Left lung (tissue), 4 donors: ENCODE measurements at regions not wholly inside any gene's neighbourhood (a gene's known extent, or its start where the extent isn't known, plus 50 kb on each side); places are given as distances from the start of the nearest gene placed in this dataset.
"Not testable (repeated sequence)": the region's sequence is repeated elsewhere in the genome, so short reads cannot be mapped to it uniquely, and the experiment has no call there.

Experiments used
- ATAC-seq: fragments of 200-7000 bp; cut with Tn5 transposase; one replicate; pipeline ENCODE4 v1.9.1; 2020; ENCODE audit warnings: moderate library complexity
- DNase-seq, 4 donors: peaks; one replicate each; pipeline ENCODE4 v3.0.0-alpha.2; 2013 to 2020
- H3K27ac ChIP-seq, 2 donors: fragments of 200-600 bp; sonication (generic) in 1 of 2; one replicate each; pipeline versions ENCODE4 v1.5.0 to v1.8.0; 2020 to 2021
- H3K27me3 ChIP-seq, 2 donors: fragments of 200-600 bp; sonication (generic) in 1 of 2; one replicate each; pipeline versions ENCODE4 v1.5.0 to v1.8.0; 2020 to 2021
- H3K36me3 ChIP-seq, 2 donors: fragments of 200-600 bp; sonication (generic) in 1 of 2; one replicate each; pipeline versions ENCODE4 v1.5.0 to v1.8.0; 2020 to 2021
- H3K4me1 ChIP-seq, 2 donors: fragments of 200-600 bp; one replicate each; pipeline ENCODE4 v1.8.0; 2021
- H3K4me3 ChIP-seq, 2 donors: fragments of 200-600 bp; sonication (generic) in 1 of 2; one replicate each; pipeline versions ENCODE4 v1.5.0 to v1.8.0; 2020 to 2021; ENCODE audit warnings: mild to moderate bottlenecking in 1 of 2
- H3K9me3 ChIP-seq, 2 donors: fragments of 200-600 bp; sonication (generic) in 1 of 2; one replicate each; pipeline versions ENCODE4 v1.5.0 to v1.8.0; 2020 to 2021
- intact Hi-C, 2 donors: fragments of 100-400 bp; cut with DNase I; formaldehyde crosslinking; loops; one replicate each; pipeline versions ENCODE4 v1.11.2 to v1.14.2; 2022
- TF ChIP-seq, protein P1 (sequence below), 2 donors: fragments of 200-600 bp; sonication (generic) in 1 of 2; IDR thresholded peaks; one replicate each; pipeline versions ENCODE4 v1.5.0 to v1.8.0; 2021; ENCODE audit warnings: antibody characterized with exemption in 2 of 2
- donor health status: DM: no; HTN: yes; CAD: no.
- donor health status: DM: no; HTN: no; CAD: no.

GRCh38 chr10:109237682-109238081, 685.6 kb downstream of the XPNPEP1 start:
- Histone ChIP-seq H3K4me1 (no peaks in the 10 kb centered on the region), H3K9me3 (peaks cover 0 to 3% of the 10 kb centered on the region in 2 donors)
- no peak for ATAC-seq

DNA sequence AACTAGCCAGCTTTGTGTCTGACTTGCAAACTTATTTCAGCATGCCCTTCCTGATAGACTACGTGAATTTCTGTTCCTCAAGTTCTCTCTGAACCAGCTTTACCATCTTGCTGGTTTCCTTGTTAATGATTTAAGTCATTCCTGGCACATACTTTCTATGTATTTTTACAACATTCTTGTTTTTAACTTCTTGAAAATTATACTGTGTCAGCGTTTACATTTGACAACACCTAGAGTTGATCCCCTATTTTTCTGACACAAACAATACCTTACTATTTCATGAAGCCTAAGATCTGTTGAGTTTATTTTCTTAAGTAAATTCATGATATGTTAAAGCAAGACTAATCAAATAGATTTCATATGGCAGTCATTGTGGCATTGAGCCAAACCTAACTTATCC, 686.3 kb downstream of the XPNPEP1 start:
- ATAC-seq (no peak), DNase-seq (no peak)
- TF ChIP-seq, protein P1, sequence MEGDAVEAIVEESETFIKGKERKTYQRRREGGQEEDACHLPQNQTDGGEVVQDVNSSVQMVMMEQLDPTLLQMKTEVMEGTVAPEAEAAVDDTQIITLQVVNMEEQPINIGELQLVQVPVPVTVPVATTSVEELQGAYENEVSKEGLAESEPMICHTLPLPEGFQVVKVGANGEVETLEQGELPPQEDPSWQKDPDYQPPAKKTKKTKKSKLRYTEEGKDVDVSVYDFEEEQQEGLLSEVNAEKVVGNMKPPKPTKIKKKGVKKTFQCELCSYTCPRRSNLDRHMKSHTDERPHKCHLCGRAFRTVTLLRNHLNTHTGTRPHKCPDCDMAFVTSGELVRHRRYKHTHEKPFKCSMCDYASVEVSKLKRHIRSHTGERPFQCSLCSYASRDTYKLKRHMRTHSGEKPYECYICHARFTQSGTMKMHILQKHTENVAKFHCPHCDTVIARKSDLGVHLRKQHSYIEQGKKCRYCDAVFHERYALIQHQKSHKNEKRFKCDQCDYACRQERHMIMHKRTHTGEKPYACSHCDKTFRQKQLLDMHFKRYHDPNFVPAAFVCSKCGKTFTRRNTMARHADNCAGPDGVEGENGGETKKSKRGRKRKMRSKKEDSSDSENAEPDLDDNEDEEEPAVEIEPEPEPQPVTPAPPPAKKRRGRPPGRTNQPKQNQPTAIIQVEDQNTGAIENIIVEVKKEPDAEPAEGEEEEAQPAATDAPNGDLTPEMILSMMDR (IDR thresholded peaks at IDR 0.05), result no peak
- H3K4me1 ChIP-seq, result no peaks in the 10 kb centered on the region
- H3K4me3 ChIP-seq, result no peak overlapping the region
- intact Hi-C loops, result no loop called here
- H3K27ac ChIP-seq, result no peak overlapping the region
- no peaks in the 10 kb centered on the region for H3K36me3 ChIP-seq
- peaks cover 0 to 3% of the 10 kb centered on the region in 2 donors for H3K9me3 ChIP-seq
- H3K27me3 ChIP-seq, result no peaks in the 10 kb centered on the region

More at GRCh38 chr10:109237682-109238081, 685.6 kb downstream of the XPNPEP1 start:
- Histone ChIP-seq H3K27ac (no peak overlapping the region), H3K27me3 (no peaks in the 10 kb centered on the region), H3K36me3 (no peaks in the 10 kb centered on the region), H3K4me3 (no peak overlapping the region)
- TF ChIP-seq, protein P1 (IDR thresholded peaks at IDR 0.05), result no peak
- intact Hi-C loops, result no loop called here
- no peak for DNase-seq

GRCh38 chr10:109223533-109223932, 699.8 kb downstream of the XPNPEP1 start:
- H3K9me3 ChIP-seq, H3K4me3 ChIP-seq, ATAC-seq, H3K27me3 ChIP-seq, H3K36me3 ChIP-seq, H3K27ac ChIP-seq, DNase-seq, H3K4me1 ChIP-seq, intact Hi-C loops: not testable (repeated sequence)

DNA sequence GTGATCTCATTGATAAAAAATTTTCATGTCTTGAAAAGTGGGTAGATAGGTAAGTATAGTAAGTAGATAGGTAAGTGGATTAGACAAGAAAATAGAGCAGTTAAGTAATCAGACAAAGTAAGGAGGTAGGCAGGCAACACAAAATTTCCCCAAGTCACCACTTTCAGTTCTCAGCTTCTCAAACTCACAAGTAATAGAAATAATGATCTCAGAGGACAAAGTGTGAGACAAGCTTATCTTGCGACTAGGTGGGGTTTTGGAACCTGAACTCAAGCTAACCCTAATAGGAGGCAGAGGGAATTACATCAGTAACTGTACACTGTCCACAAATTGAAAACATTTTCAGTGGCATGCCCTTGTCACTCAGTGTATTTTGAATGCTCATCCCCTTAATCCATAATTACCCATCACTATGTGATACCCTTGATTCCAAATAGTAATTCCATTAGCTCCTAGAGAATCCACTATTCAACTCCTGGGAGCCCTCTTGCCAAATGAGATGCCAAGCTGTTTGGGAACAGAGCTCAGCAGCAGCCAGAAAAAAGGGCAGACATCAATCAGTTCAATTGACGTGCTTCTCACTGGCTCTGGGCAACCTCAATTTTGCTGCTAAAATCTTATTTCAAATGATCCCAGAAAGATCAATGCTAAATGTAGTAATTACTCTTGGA, 703.2 kb downstream of the XPNPEP1 start:
- H3K4me1 ChIP-seq, result no peaks in the 10 kb centered on the region
- intact Hi-C loops, result no loop called here
- DNase-seq, result no peak
- TF ChIP-seq, protein P1 (IDR thresholded peaks at IDR 0.05), result no peak
- H3K27me3 ChIP-seq, result no peaks in the 10 kb centered on the region
- no peak overlapping the region for H3K4me3 ChIP-seq
- no peaks in the 10 kb centered on the region for H3K36me3 ChIP-seq
- H3K9me3 ChIP-seq, result peaks cover 0 to 8% of the 10 kb centered on the region in 2 donors
- no peak for ATAC-seq
- H3K27ac ChIP-seq, result no peak overlapping the region

DNA sequence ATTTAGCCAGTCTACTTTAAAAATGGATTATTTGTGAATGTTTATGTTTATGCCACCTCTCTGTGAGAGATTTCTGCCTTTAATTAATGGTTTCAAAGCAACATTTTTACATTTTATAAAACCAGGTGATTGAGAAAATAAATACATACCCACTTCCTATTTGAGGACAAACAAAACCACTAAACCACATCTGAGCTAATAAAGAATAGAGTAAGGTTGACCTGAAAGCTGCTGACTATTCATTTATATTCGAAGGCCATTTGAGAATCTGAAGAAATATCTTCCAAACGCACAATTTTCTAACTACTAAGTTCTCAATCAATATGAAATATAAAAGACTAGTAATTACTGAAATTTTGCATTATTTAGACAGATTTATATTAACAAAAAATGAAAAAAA, 705.1 kb downstream of the XPNPEP1 start:
- no peak for ATAC-seq
- peaks cover 0 to 3% of the 10 kb centered on the region in 2 donors for H3K9me3 ChIP-seq

More for the DNA sequence above, 705.1 kb downstream of the XPNPEP1 start:
- TF ChIP-seq, protein P1 (IDR thresholded peaks at IDR 0.05), result no peak
- no peaks in the 10 kb centered on the region for H3K4me1 ChIP-seq
- no peak overlapping the region for H3K27ac ChIP-seq
- intact Hi-C loops, result no loop called here
- H3K36me3 ChIP-seq, result no peaks in the 10 kb centered on the region
- no peaks in the 10 kb centered on the region for H3K27me3 ChIP-seq
- no peak overlapping the region for H3K4me3 ChIP-seq
- DNase-seq, result no peak
